Aorta (tissue), 5 donors: ENCODE measurements at regions not wholly inside any gene's neighbourhood (a gene's known extent, or its start where the extent isn't known, plus 50 kb on each side); places are given as distances from the start of the nearest gene placed in this dataset.
"Not testable (repeated sequence)": the region's sequence is repeated elsewhere in the genome, so short reads cannot be mapped to it uniquely, and the experiment has no call there.

Experiments
- ATAC-seq: fragments of 200-7000 bp; cut with Tn5 transposase; one replicate; pipeline ENCODE4 v1.9.1; 2022; ENCODE audit warnings: moderate library complexity; ENCODE audit not compliant: low FRiP score
- DNase-seq, 2 donors: peaks; one replicate each; pipeline ENCODE4 v3.0.0-alpha.2; 2020
- H3K27ac ChIP-seq, 2 donors: one replicate each; pipeline ENCODE4 v1.5.1; 2013; ENCODE audit warnings: low read length in 2 of 2, mild to moderate bottlenecking in 2 of 2, moderate library complexity in 2 of 2, control low read depth in 1 of 2, inconsistent platforms in 1 of 2, low read depth in 1 of 2
- H3K27me3 ChIP-seq, 2 donors: one replicate each; pipeline ENCODE4 v1.6.1; 2013; ENCODE audit warnings: control low read depth in 1 of 2, low read length in 1 of 2, mild to moderate bottlenecking in 1 of 2, moderate library complexity in 1 of 2; ENCODE audit not compliant: insufficient read depth in 2 of 2, control insufficient read depth in 1 of 2
- H3K36me3 ChIP-seq, 2 donors: one replicate each; pipeline ENCODE4 v1.6.1; 2013; ENCODE audit warnings: control low read depth in 1 of 2, low read length in 1 of 2, mild to moderate bottlenecking in 1 of 2; ENCODE audit not compliant: insufficient read depth in 2 of 2, control insufficient read depth in 1 of 2
- H3K4me1 ChIP-seq, 2 donors: one replicate each; pipeline ENCODE4 v1.6.1; 2013; ENCODE audit warnings: low read length in 2 of 2, control low read depth in 1 of 2, mild to moderate bottlenecking in 1 of 2, moderate library complexity in 1 of 2; ENCODE audit not compliant: insufficient read depth in 2 of 2, control insufficient read depth in 1 of 2
- H3K4me3 ChIP-seq, 2 donors: one replicate each; pipeline ENCODE4 v1.5.1; 2013; ENCODE audit warnings: low read length in 2 of 2, control low read depth in 1 of 2, mild to moderate bottlenecking in 1 of 2
- H3K9me3 ChIP-seq: one replicate; pipeline ENCODE4 v1.6.1; 2013; ENCODE audit warnings: mild to moderate bottlenecking, low read length; ENCODE audit not compliant: control insufficient read depth
- WGBS, 2 donors: extraction: QIAGEN DNeasy Blood & Tissue Kit; methylation state at CpG; one replicate each; pipeline ENCODE4 v1.1.7; 2013; 5-methylcytosine and 5-hydroxymethylcytosine counted together
- intact Hi-C, 2 donors: fragments of 100-400 bp; cut with DNase I; formaldehyde crosslinking; loops; one replicate each; pipeline versions ENCODE4 v1.14.2 to v1.15.0; 2022
- donor health status: healthy with polysubstance abuse.
- donor health status: Bipolar disorder and iron deficiency.
- donor health status: DM: no; HTN: no; CAD: no.
- donor health status: DM: no; HTN: no; CAD: no.
- donor health status: DM: yes; HTN: yes; CAD: no.

GRCh38 chr14:28381656-28382055, 384.9 kb upstream of the FOXG1 start:
- Histone ChIP-seq H3K9me3 (no peaks in the 10 kb centered on the region), H3K4me1 (no peaks in the 10 kb centered on the region), H3K4me3 (no peak overlapping the region), H3K27me3 (no peaks in the 10 kb centered on the region), H3K36me3 (no peaks in the 10 kb centered on the region), H3K27ac (no peak overlapping the region)
- intact Hi-C loops: no loop called here
- 36 to 38% methylated on average over 2 of the region's 2 CpGs for WGBS, 2 donors
- no peak for DNase-seq
- ATAC-seq: no peak

GRCh38 chr14:28382444-28383190, 384.0 kb upstream of the FOXG1 start:
- Histone ChIP-seq H3K27ac (no peak overlapping the region), H3K36me3 (no peaks in the 10 kb centered on the region), H3K4me3 (no peak overlapping the region), H3K27me3 (no peaks in the 10 kb centered on the region), H3K4me1 (no peaks in the 10 kb centered on the region), H3K9me3 (no peaks in the 10 kb centered on the region)
- intact Hi-C loops: no loop called here
- ATAC-seq: no peak
- 30 to 39% methylated on average over 7 of the region's 7 CpGs for WGBS, 2 donors
- no peak for DNase-seq

- intact Hi-C loops: no loop called here
- ATAC-seq (no peak), DNase-seq (no peak)
- Histone ChIP-seq H3K27me3 (no peaks in the 10 kb centered on the region), H3K9me3 (no peaks in the 10 kb centered on the region), H3K4me3 (no peak overlapping the region), H3K4me1 (no peaks in the 10 kb centered on the region), H3K27ac (no peak overlapping the region), H3K36me3 (no peaks in the 10 kb centered on the region)
- WGBS, 2 donors: 54 to 56% methylated on average over 2 of the region's 2 CpGs
These were observed 368.1 kb upstream of the FOXG1 start for GRCh38 chr14:28398506-28398905.

GRCh38 chr14:28401705-28402104, 364.9 kb upstream of the FOXG1 start:
- ATAC-seq, intact Hi-C loops, H3K9me3 ChIP-seq, H3K4me3 ChIP-seq, H3K27ac ChIP-seq, H3K4me1 ChIP-seq, DNase-seq, H3K36me3 ChIP-seq, H3K27me3 ChIP-seq: not testable (repeated sequence)
- WGBS, 2 donors: 100% methylated on average over 1 of the region's 4 CpGs; no CpG with 5 or more reads in 1 of the 2 donors

- WGBS, 2 donors: 5 to 19% methylated on average over 2 of the region's 2 CpGs
- Histone ChIP-seq H3K27me3 (no peaks in the 10 kb centered on the region), H3K4me3 (no peak overlapping the region), H3K4me1 (no peaks in the 10 kb centered on the region), H3K9me3 (no peaks in the 10 kb centered on the region), H3K27ac (no peak overlapping the region), H3K36me3 (no peaks in the 10 kb centered on the region)
- intact Hi-C loops: no loop called here
- ATAC-seq (no peak), DNase-seq (no peak)
These were observed 360.4 kb upstream of the FOXG1 start for GRCh38 chr14:28406196-28406595.

GRCh38 chr14:28407031-28407825, 359.4 kb upstream of the FOXG1 start:
- Histone ChIP-seq H3K4me1 (no peaks in the 10 kb centered on the region), H3K27ac (no peak overlapping the region), H3K4me3 (no peak overlapping the region), H3K36me3 (no peaks in the 10 kb centered on the region), H3K9me3 (no peaks in the 10 kb centered on the region), H3K27me3 (no peaks in the 10 kb centered on the region)
- DNase-seq (no peak), ATAC-seq (no peak)
- intact Hi-C loops: no loop called here
- WGBS, 2 donors: 51 to 60% methylated on average over 3 of the region's 3 CpGs

GRCh38 chr14:28407996-28408395, 358.6 kb upstream of the FOXG1 start:
- H3K27ac ChIP-seq: no peak overlapping the region
- H3K4me3 ChIP-seq: no peak overlapping the region
- DNase-seq (no peak), ATAC-seq (no peak)
- 70% methylated on average over 3 of the region's 3 CpGs for WGBS, 2 donors
- intact Hi-C loops: no loop called here
- H3K9me3 ChIP-seq: no peaks in the 10 kb centered on the region
- no peaks in the 10 kb centered on the region for H3K4me1 ChIP-seq
- H3K36me3 ChIP-seq: no peaks in the 10 kb centered on the region
- no peaks in the 10 kb centered on the region for H3K27me3 ChIP-seq

GRCh38 chr14:28412077-28412476, 354.5 kb upstream of the FOXG1 start:
- no peaks in the 10 kb centered on the region for H3K36me3 ChIP-seq
- intact Hi-C loops: no loop called here
- no peaks in the 10 kb centered on the region for H3K27me3 ChIP-seq
- WGBS, 2 donors: 39 to 75% methylated on average over 3 of the region's 3 CpGs
- no peak overlapping the region for H3K4me3 ChIP-seq
- no peaks in the 10 kb centered on the region for H3K9me3 ChIP-seq
- ATAC-seq (no peak), DNase-seq (no peak)
- H3K27ac ChIP-seq: no peak overlapping the region
- no peaks in the 10 kb centered on the region for H3K4me1 ChIP-seq

GRCh38 chr14:28426960-28427359, 339.6 kb upstream of the FOXG1 start:
- intact Hi-C loops: no loop called here
- no peaks in the 10 kb centered on the region for H3K9me3 ChIP-seq
- H3K4me1 ChIP-seq: no peaks in the 10 kb centered on the region
- DNase-seq: no peak
- no peak overlapping the region for H3K4me3 ChIP-seq
- H3K27me3 ChIP-seq: no peaks in the 10 kb centered on the region
- no peak for ATAC-seq
- no peaks in the 10 kb centered on the region for H3K36me3 ChIP-seq
- no peak overlapping the region for H3K27ac ChIP-seq
